K562 (cell line): ENCODE measurements at regions not wholly inside any gene's neighbourhood (a gene's known extent, or its start where the extent isn't known, plus 50 kb on each side); places are given as distances from the start of the nearest gene placed in this dataset.

Experiments used
- ATAC-seq: fragments of 200-7000 bp; cut with Tn5 transposase; 3 replicates; pipeline ENCODE4 v1.9.1; 2020; ENCODE audit warnings: moderate library complexity
- BruUV-seq: library from RNA; stranded (reverse); fragments of 400-500 nt; replicated peaks from 2 replicates; lab custom pipeline; 2021; lab: Mats Ljungman, UMichigan
- CTCF ChIA-PET: fragments of 300-600 bp; formaldehyde crosslinking; extraction: SDS; loops from one replicate; lab custom pipeline; 2021; ENCODE audit warnings: low intra/inter-chr PET ratio; lab: Yijun Ruan, JAX
- POLR2A ChIA-PET: fragments of 300-600, 350-650 bp; sonication (Branson Sonifier 250); formaldehyde crosslinking; extraction: SDS; loops from one replicate; lab custom pipeline; 2021; ENCODE audit warnings: antibody characterized with exemption, inconsistent platforms; lab: Yijun Ruan, JAX
- DNase-seq, 4 experiments: peaks; one replicate each; pipeline versions ENCODE4 v3.0.0 to v3.0.0-alpha.2; 2011 to 2018; ENCODE audit warnings: low spot score in 3 of 4, mixed read lengths in 3 of 4; ENCODE audit errors: extremely low read depth in 1 of 4
- FAIRE-seq: peaks from 2 replicates; lab custom pipeline; 2011; peaks lifted over from hg19 to GRCh38; lab: Jason Lieb, UNC
- H2AFZ ChIP-seq: 2 replicates; pipeline ENCODE4 v1.6.0; 2011; ENCODE audit warnings: low read depth, low read length, control low read depth, inconsistent platforms
- H3K27ac ChIP-seq: fragments of 200-600 bp; 3 replicates; pipeline ENCODE4 v1.8.0; 2011; ENCODE audit warnings: low read depth, mild to moderate bottlenecking, control low read depth, inconsistent platforms, low read length, moderate library complexity, mixed read lengths; ENCODE audit errors: extremely low read depth
- H3K27me3 ChIP-seq, 2 experiments: fragments of 300-600 bp in 1 of 2; 2 replicates in 1 of 2; 3 replicates in 1 of 2; pipeline versions ENCODE4 v1.6.0 to v1.8.0; 2011; ENCODE audit warnings: inconsistent platforms in 2 of 2, low read length in 2 of 2, mild to moderate bottlenecking in 1 of 2, mixed read lengths in 1 of 2, moderate library complexity in 1 of 2; ENCODE audit not compliant: control insufficient read depth in 2 of 2, insufficient read depth in 2 of 2
- H3K36me3 ChIP-seq: fragments of 300-600 bp; 3 replicates; pipeline ENCODE4 v1.8.0; 2011; ENCODE audit warnings: mild to moderate bottlenecking, low read length, inconsistent platforms; ENCODE audit not compliant: control insufficient read depth, insufficient read depth
- H3K4me1 ChIP-seq, 2 experiments: fragments of 200-600 bp in 1 of 2; replicated peaks in 1 of 2; 2 replicates in 1 of 2; 3 replicates in 1 of 2; pipeline versions ENCODE4 v1.5.1 to v1.8.0; 2011; ENCODE audit warnings: inconsistent platforms in 2 of 2, low read length in 2 of 2, mild to moderate bottlenecking in 1 of 2, mixed read lengths in 1 of 2, moderate library complexity in 1 of 2; ENCODE audit not compliant: control insufficient read depth in 2 of 2, insufficient read depth in 2 of 2
- H3K4me2 ChIP-seq: 2 replicates; pipeline ENCODE4 v1.6.1; 2011; ENCODE audit warnings: low read length, control low read depth, inconsistent platforms, mixed read lengths; ENCODE audit not compliant: insufficient read depth
- H3K4me3 ChIP-seq: fragments of 200-600 bp; sonication (generic), shearing (Covaris generic); 2 replicates; pipeline ENCODE4 v1.5.1; 2016; ENCODE audit warnings: control low read depth, inconsistent platforms
- H3K79me2 ChIP-seq: fragments of 200-600 bp; 3 replicates; pipeline ENCODE4 v1.8.0; 2011; ENCODE audit warnings: low read length, inconsistent platforms; ENCODE audit not compliant: control insufficient read depth, insufficient read depth
- H3K9ac ChIP-seq, 2 experiments: 2 replicates each; pipeline versions ENCODE4 v1.6.0 to v1.6.1; 2011; ENCODE audit warnings: low read depth in 2 of 2, low read length in 2 of 2, control low read depth in 1 of 2, inconsistent platforms in 1 of 2, mild to moderate bottlenecking in 1 of 2, mixed read lengths in 1 of 2; ENCODE audit not compliant: insufficient read depth in 1 of 2
- H3K9me1 ChIP-seq: one replicate; pipeline ENCODE4 v1.6.0; 2011; ENCODE audit warnings: inconsistent platforms, mild to moderate bottlenecking, low read length, moderate library complexity; ENCODE audit not compliant: control insufficient read depth, insufficient read depth
- H3K9me3 ChIP-seq: replicated peaks from 2 replicates; pipeline ENCODE4 v1.5.1; 2011; ENCODE audit warnings: low read depth, low read length, inconsistent platforms; ENCODE audit not compliant: control insufficient read depth, insufficient read depth
- H4K20me1 ChIP-seq: replicated peaks from 2 replicates; pipeline ENCODE4 v1.6.1; 2011; ENCODE audit warnings: low read length, inconsistent platforms, mixed read lengths; ENCODE audit not compliant: control insufficient read depth, insufficient read depth
- BACH1 ChIP-seq: fragments of 200-800 bp; sonication (Bioruptor generic); IDR thresholded peaks from 2 replicates; pipeline ENCODE4 v1.6.1; 2016; ENCODE audit warnings: missing genetic modification characterization, missing compliant biosample characterization
- NFIC ChIP-seq: fragments of 450-650 bp; IDR thresholded peaks from 2 replicates; pipeline ENCODE4 v1.6.1; 2017; ENCODE audit warnings: mild to moderate bottlenecking, inconsistent platforms
- RBM22 ChIP-seq: fragments of 200-400 bp; formaldehyde crosslinking; IDR thresholded peaks from 2 replicates; pipeline ENCODE4 v1.6.1; 2018; ENCODE audit warnings: low read length, low read depth; ENCODE audit not compliant: poor library complexity, severe bottlenecking
- SNRNP70 ChIP-seq: fragments of 200-400 bp; formaldehyde crosslinking; optimal IDR thresholded peaks from 2 replicates; pipeline ENCODE3; 2017; ENCODE audit warnings: low read depth, low read length
- THRB ChIP-seq: fragments of 450-650 bp; formaldehyde crosslinking; conservative IDR thresholded peaks from 2 replicates; pipeline ENCODE4 v1.4.0; 2022; ENCODE audit warnings: mild to moderate bottlenecking, missing genetic modification characterization
- ZKSCAN8 ChIP-seq: fragments of 200-800 bp; sonication (Bioruptor generic); IDR thresholded peaks from 2 replicates; pipeline ENCODE4 v1.6.1; 2016; ENCODE audit warnings: missing genetic modification characterization, missing compliant biosample characterization
- ZNF263 ChIP-seq: sonication (generic); formaldehyde crosslinking; IDR thresholded peaks from 2 replicates; pipeline ENCODE4 v1.8.0; 2022; ENCODE audit warnings: mild to moderate bottlenecking, missing genetic modification reagents, borderline replicate concordance
- WGBS: fragments of 100-300 bp; shearing (Covaris generic); methylation state at CpG from one replicate; pipeline ENCODE4 v1.1.6; 2016; ENCODE audit warnings: low coverage, mixed read lengths; ENCODE audit not compliant: insufficient coverage; ENCODE audit errors: missing lambda C conversion rate; 5-methylcytosine and 5-hydroxymethylcytosine counted together
- in situ Hi-C: fragments of 300-500 bp; cut with MboI; formaldehyde crosslinking; loops from 4 replicates; pipeline ENCODE4 v1.15.0; 2018; ENCODE audit warnings: inconsistent platforms, mixed read lengths
- intact Hi-C: fragments of 100-400 bp; cut with micrococcal nuclease; formaldehyde crosslinking; loops from 2 replicates; pipeline ENCODE4 v1.14.2; 2022
- TF ChIP-seq, protein P1 (sequence below), 2 experiments: fragments of 450-650 bp; IDR thresholded peaks; 2 replicates each; pipeline ENCODE4 v1.6.1; 2016

DNA sequence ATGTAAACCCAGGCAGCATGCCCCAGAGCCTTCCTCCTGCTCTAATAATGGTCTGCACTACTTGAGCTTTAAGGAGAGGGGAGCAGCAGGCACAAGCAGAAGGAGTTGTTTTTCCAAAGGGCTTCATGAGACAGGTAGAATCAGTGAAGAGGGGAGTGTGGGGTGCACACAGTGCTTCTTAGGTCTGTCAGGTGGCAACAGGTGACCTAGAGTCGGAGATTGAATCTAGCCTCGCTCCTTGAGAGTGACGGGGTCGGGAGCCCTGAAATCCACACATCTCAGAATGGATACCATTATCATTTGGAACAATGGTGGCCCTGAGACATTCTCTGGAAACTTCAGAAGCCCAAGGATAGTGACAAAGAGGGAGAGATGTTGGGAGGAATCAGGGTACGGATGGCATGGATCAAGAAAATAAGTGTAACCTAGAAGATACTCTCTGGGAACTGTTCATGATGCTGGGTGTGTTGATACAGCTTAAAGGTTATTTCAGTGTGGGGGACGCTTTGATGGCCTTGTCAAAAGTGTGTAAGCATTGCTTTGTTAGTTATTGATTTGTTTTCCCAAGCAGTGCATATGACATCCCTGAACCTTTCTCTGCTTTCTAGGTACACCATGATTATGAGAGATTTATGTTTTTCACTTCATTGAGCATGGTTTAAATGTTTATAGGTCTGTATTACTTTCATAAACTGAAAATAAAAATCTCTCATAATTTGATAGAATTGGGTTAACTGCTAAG is 77.8 kb upstream of the L3MBTL3 start (continued):
- TF ChIP-seq THRB (CRISPR knock-in tag) (no peak), ZNF263 (no peak), BACH1 (tag) (no peak)

DNA sequence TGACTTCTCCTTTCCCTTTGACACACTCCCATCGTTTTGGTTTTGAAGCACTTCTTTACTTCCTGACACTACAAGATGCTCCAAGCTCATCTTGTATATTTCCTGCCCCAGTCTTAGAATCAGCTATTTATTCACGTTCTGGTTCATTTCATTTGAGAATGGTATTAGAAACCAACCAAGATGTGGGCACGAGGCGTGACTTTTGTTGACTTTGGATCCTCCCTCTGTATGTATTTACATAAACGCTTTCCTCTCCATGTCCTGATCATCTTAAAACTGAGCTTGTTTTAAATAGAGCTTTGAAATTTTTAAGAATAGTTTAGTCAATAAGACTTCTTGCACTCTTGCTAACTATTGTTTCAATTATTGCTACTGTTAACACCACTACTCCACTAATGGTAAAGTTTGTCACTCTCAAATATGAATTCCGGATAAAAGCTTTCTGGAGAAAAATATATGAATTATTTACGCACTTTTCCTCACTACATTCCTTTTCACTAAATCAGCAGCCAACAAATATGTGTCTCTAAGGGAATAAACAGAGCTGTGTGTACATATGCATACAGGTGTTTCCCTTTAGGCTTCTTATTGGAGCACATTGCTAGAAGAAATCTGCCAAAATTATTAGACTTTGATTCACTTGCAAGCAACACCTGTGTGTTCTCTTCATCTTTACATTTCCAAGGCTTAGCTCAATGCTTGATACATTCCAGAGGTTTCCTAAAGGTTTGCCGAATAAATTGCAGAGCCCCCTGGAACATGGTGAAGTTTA is 77.3 kb upstream of the TMEM244 start:
- no peaks in the 10 kb centered on the region for H4K20me1 ChIP-seq
- ATAC-seq (no peak), DNase-seq (no peak), FAIRE-seq (no peak)
- H3K9me1 ChIP-seq = no peaks in the 10 kb centered on the region
- in situ Hi-C loops = no loop called here
- H3K27me3 ChIP-seq = no peaks in the 10 kb centered on the region; a peak in 2 of 5 replicates
- 12% methylated on average over 8 of the region's 8 CpGs for WGBS
- ChIA-PET CTCF (no interaction called here), POLR2A (interaction anchor here (0.6 to 1.2 kb wide), 2 partner anchors 13 to 340 kb away, joined by 3 read pairs; no protein-coding TSS in a partner anchor)
- H2AFZ ChIP-seq = no peak overlapping the region
- no peak overlapping the region for H3K9ac ChIP-seq
- intact Hi-C loops = loop anchor here (5.0 kb wide), 1 partner anchor 206 kb away; no protein-coding TSS in a partner anchor
- no peaks in the 10 kb centered on the region for H3K79me2 ChIP-seq
- H3K4me1 ChIP-seq = no peaks in the 10 kb centered on the region; a peak in 1 of 5 replicates
- H3K27ac ChIP-seq = no peak overlapping the region
- BruUV-seq = no TSS peak
- no peak for TF ChIP-seq NFIC
- TF ChIP-seq RBM22 = no peak
- no peak for TF ChIP-seq SNRNP70
- TF ChIP-seq ZKSCAN8 = no peak
- TF ChIP-seq, protein P1, sequence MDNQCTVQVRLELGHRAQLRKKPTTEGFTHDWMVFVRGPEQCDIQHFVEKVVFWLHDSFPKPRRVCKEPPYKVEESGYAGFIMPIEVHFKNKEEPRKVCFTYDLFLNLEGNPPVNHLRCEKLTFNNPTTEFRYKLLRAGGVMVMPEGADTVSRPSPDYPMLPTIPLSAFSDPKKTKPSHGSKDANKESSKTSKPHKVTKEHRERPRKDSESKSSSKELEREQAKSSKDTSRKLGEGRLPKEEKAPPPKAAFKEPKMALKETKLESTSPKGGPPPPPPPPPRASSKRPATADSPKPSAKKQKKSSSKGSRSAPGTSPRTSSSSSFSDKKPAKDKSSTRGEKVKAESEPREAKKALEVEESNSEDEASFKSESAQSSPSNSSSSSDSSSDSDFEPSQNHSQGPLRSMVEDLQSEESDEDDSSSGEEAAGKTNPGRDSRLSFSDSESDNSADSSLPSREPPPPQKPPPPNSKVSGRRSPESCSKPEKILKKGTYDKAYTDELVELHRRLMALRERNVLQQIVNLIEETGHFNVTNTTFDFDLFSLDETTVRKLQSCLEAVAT (IDR thresholded peaks at IDR 0.05) = no peak
- TF ChIP-seq, all 486 proteins: peak for 0
- Histone ChIP-seq H3K36me3 (no peaks in the 10 kb centered on the region), H3K9me3 (no peaks in the 10 kb centered on the region), H3K4me3 (no peak overlapping the region), H3K4me2 (no peak overlapping the region)
